ENCODE measurements at regions not wholly inside any gene's neighbourhood (a gene's known extent, or its start where the extent isn't known, plus 50 kb on each side); places are given as distances from the start of the nearest gene placed in this dataset.

DNA sequence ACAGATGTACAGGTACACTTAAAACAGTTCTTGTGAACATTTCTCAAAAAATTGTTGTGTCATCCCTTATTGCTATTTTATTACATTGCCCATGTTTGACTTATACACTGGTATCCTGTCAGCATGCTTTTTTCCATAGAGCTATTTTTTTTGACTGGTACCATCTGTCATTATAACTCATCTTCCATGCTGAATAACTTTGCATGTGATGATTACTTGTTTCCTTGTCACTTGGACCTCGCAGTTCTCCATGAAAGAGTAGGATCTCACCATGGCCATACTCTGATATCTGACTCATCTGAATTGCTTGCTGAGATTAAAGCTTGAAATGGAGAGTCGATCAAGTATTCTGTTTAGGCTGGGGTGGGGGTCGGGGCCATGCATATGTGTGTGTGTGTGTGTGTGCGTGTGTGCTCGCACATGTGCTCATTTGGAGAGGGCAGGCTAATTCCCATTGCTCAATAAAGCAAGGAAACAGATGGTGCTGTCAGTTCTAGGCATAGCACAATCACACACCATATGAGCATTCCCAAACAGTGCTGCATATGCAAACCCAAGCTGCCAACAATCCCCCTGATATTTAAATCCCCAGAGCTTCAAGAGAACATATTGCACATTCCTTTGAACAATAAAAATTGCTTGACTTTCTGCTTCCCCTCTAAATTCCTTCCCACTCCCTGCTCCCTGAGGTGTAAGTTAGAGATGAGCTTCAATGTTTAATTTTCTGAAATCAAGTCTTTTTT is 62.9 kb downstream of the NHLRC3 start:
- Mint-ChIP-seq H3K27ac (ENCODE audit: unreplicated experiment) (no peak overlapping the region), H3K4me3 (ENCODE audit: unreplicated experiment) (no peak overlapping the region), H3K9me3 (ENCODE audit: unreplicated experiment) (no peaks in the 10 kb centered on the region), H3K36me3 (ENCODE audit: insufficient read depth, unreplicated experiment) (no peaks in the 10 kb centered on the region), H3K27me3 (ENCODE audit: insufficient read depth, unreplicated experiment) (no peaks in the 10 kb centered on the region), H3K4me1 (ENCODE audit: low read depth, unreplicated experiment) (peaks cover 8% of the 10 kb centered on the region)
- CTCF ChIA-PET, result no interaction called here
- no peaks in the 10 kb centered on the region for H3K36me3 ChIP-seq (ENCODE audit: control insufficient read depth, insufficient read depth, low read length)
- no peak overlapping the region for H3K4me3 ChIP-seq (ENCODE audit: low read depth, low read length)
- intact Hi-C loops (cut with micrococcal nuclease; ENCODE audit: unreplicated experiment), result no loop called here
- TF ChIP-seq, protein P1, sequence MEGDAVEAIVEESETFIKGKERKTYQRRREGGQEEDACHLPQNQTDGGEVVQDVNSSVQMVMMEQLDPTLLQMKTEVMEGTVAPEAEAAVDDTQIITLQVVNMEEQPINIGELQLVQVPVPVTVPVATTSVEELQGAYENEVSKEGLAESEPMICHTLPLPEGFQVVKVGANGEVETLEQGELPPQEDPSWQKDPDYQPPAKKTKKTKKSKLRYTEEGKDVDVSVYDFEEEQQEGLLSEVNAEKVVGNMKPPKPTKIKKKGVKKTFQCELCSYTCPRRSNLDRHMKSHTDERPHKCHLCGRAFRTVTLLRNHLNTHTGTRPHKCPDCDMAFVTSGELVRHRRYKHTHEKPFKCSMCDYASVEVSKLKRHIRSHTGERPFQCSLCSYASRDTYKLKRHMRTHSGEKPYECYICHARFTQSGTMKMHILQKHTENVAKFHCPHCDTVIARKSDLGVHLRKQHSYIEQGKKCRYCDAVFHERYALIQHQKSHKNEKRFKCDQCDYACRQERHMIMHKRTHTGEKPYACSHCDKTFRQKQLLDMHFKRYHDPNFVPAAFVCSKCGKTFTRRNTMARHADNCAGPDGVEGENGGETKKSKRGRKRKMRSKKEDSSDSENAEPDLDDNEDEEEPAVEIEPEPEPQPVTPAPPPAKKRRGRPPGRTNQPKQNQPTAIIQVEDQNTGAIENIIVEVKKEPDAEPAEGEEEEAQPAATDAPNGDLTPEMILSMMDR (IDR thresholded peaks at IDR 0.05; ENCODE audit: insufficient read depth in 1 of 2, low read depth in 1 of 2, low read length in 1 of 2, severe bottlenecking in 1 of 2, unreplicated experiment in 1 of 2), result no peak
- H3K4me1 ChIP-seq, result no peaks in the 10 kb centered on the region
- no peaks in the 10 kb centered on the region for H3K27me3 ChIP-seq (replicated peaks; ENCODE audit: control insufficient read depth, insufficient read depth, low read length)
- no TSS peak for BruUV-seq (replicated peaks)
- H3K9me3 ChIP-seq, result no peaks in the 10 kb centered on the region
- no peak for DNase-seq
- POLR2A ChIA-PET, result no interaction called here

DNA sequence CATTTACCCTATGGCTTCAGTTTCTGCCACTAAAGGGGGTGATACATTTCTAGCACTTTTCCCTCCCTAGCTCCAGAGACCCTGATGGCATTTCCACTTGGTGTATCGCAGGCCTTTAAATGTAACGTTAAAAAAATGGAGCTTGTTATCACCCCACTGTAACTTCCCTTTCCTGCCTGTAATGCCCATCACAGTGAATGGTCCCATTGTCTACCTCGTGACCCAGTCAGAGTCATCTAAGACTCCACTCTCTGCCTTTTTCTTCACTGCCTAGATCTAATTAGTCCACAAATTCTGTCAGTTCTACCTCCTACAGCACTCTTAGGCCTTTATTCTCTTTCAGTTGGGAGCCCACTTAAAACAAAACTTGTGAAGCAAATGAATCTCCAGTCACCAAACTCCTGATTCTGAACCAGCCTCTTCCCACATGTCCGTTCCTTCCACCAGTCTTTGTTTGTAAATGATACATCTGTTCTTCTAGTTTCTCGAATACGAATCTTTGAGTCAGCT is 64.8 kb downstream of the NHLRC3 start:
- no peaks in the 10 kb centered on the region for H3K36me3 ChIP-seq (ENCODE audit: control insufficient read depth, insufficient read depth, low read length)
- POLR2A ChIA-PET, result no interaction called here
- no peaks in the 10 kb centered on the region for H3K4me1 ChIP-seq
- TF ChIP-seq, protein P1 (IDR thresholded peaks at IDR 0.05; ENCODE audit: insufficient read depth in 1 of 2, low read depth in 1 of 2, low read length in 1 of 2, severe bottlenecking in 1 of 2, unreplicated experiment in 1 of 2), result no peak
- Mint-ChIP-seq H3K36me3 (ENCODE audit: insufficient read depth, unreplicated experiment) (no peaks in the 10 kb centered on the region), H3K9me3 (ENCODE audit: unreplicated experiment) (no peaks in the 10 kb centered on the region), H3K27ac (ENCODE audit: unreplicated experiment) (no peak overlapping the region), H3K4me1 (ENCODE audit: low read depth, unreplicated experiment) (peaks cover 8% of the 10 kb centered on the region), H3K4me3 (ENCODE audit: unreplicated experiment) (no peak overlapping the region), H3K27me3 (ENCODE audit: insufficient read depth, unreplicated experiment) (no peaks in the 10 kb centered on the region)
- H3K27me3 ChIP-seq (replicated peaks; ENCODE audit: control insufficient read depth, insufficient read depth, low read length), result no peaks in the 10 kb centered on the region
- DNase-seq, result no peak
- H3K4me3 ChIP-seq (ENCODE audit: low read depth, low read length), result no peak overlapping the region
- CTCF ChIA-PET, result no interaction called here
- intact Hi-C loops (cut with micrococcal nuclease; ENCODE audit: unreplicated experiment), result no loop called here
- BruUV-seq (replicated peaks), result no TSS peak
- no peaks in the 10 kb centered on the region for H3K9me3 ChIP-seq

- Histone ChIP-seq H3K27me3 (replicated peaks; ENCODE audit: control insufficient read depth, insufficient read depth, low read length) (no peaks in the 10 kb centered on the region), H3K4me3 (ENCODE audit: low read depth, low read length) (no peak overlapping the region), H3K36me3 (ENCODE audit: control insufficient read depth, insufficient read depth, low read length) (no peaks in the 10 kb centered on the region), H3K9me3 (no peaks in the 10 kb centered on the region), H3K4me1 (no peaks in the 10 kb centered on the region)
- Mint-ChIP-seq H3K27ac (ENCODE audit: unreplicated experiment) (no peak overlapping the region), H3K27me3 (ENCODE audit: insufficient read depth, unreplicated experiment) (no peaks in the 10 kb centered on the region), H3K36me3 (ENCODE audit: insufficient read depth, unreplicated experiment) (no peaks in the 10 kb centered on the region), H3K9me3 (ENCODE audit: unreplicated experiment) (no peaks in the 10 kb centered on the region), H3K4me3 (ENCODE audit: unreplicated experiment) (no peak overlapping the region), H3K4me1 (ENCODE audit: low read depth, unreplicated experiment) (peaks cover 8% of the 10 kb centered on the region)
- TF ChIP-seq, protein P1 (IDR thresholded peaks at IDR 0.05; ENCODE audit: insufficient read depth in 1 of 2, low read depth in 1 of 2, low read length in 1 of 2, severe bottlenecking in 1 of 2, unreplicated experiment in 1 of 2), result no peak
- DNase-seq, result no peak
- intact Hi-C loops (cut with micrococcal nuclease; ENCODE audit: unreplicated experiment), result no loop called here
- BruUV-seq (replicated peaks), result no TSS peak
- ChIA-PET CTCF (interaction anchor here (0.7 to 1.2 kb wide), 2 partner anchors 54 to 85 kb away, joined by 3 to 8 read pairs; no protein-coding TSS in a partner anchor), POLR2A (no interaction called here)
Observed at GRCh38 chr13:39105110-39105509, 66.9 kb downstream of the NHLRC3 start.

Measured in Caco-2 (cell line).